ENCODE measurements at regions not wholly inside any gene's neighbourhood (a gene's known extent, or its start where the extent isn't known, plus 50 kb on each side); places are given as distances from the start of the nearest gene placed in this dataset.

DNA sequence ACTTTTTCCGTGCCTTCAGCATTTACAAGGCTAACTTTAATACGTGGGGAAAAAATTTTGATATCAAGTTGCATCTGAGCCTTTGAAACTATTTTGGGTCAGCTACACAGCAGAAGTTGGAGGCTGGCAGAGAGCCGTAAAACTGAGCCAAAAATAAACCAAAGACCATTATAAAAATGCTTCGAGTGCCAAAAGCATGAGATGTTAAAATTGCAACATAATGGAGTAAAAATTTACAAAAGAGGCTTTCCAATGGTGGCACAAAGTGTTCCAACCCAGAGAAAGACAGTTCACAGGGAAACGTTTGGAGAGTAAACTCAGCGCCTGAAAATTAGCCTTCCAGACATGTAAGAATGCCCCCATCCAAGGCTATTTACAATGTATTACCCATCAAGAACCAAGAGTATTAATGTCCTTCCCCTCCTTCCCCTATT is 190.3 kb downstream of the TLE1 start:
- Histone ChIP-seq H3K27me3 (ENCODE audit: control insufficient read depth, low read length) (no peaks in the 10 kb centered on the region), H3K4me2 (ENCODE audit: low read length) (no peak overlapping the region)

DNA sequence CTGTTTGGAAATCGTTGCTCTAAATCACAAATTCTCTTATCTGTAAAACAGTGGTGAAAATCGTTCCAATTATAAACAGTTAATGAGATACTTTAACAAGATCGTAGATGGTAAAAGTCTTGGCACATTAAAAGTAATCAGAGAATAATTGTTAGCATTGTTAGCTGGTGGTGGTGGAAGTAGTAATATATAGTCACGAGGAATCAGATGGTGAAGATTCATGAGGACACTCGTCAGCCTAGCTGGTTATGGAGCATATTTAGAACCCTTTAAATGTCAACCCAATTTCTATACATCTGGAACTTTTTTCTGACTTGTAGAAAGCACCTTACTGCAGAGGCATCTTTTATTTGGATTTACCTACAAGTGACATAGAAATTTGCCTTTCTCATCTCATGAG is 190.8 kb downstream of the TLE1 start:
- H3K27me3 ChIP-seq (ENCODE audit: control insufficient read depth, low read length): no peaks in the 10 kb centered on the region
- no peak overlapping the region for H3K4me2 ChIP-seq (ENCODE audit: low read length)
- no peaks in the 10 kb centered on the region for H3K4me1 ChIP-seq (ENCODE audit: control insufficient read depth, low read length)
- H3K9me3 ChIP-seq (ENCODE audit: control insufficient read depth, insufficient read depth, low read length): no peaks in the 10 kb centered on the region
- H3K9me2 ChIP-seq (replicated peaks; ENCODE audit: control insufficient read depth, low read length): no peaks in the 10 kb centered on the region
- H3F3A ChIP-seq (ENCODE audit: control insufficient read depth, insufficient read depth): no peaks in the 10 kb centered on the region
- H3K36me3 ChIP-seq (ENCODE audit: control insufficient read depth, low read length): no peaks in the 10 kb centered on the region
- H3K4me3 ChIP-seq (ENCODE audit: low read length): no peak overlapping the region
- TF ChIP-seq EZH2phosphoT487 (IDR thresholded peaks at IDR 0.05; ENCODE audit: borderline replicate concordance, low read length): no peak
- TF ChIP-seq, protein P1, sequence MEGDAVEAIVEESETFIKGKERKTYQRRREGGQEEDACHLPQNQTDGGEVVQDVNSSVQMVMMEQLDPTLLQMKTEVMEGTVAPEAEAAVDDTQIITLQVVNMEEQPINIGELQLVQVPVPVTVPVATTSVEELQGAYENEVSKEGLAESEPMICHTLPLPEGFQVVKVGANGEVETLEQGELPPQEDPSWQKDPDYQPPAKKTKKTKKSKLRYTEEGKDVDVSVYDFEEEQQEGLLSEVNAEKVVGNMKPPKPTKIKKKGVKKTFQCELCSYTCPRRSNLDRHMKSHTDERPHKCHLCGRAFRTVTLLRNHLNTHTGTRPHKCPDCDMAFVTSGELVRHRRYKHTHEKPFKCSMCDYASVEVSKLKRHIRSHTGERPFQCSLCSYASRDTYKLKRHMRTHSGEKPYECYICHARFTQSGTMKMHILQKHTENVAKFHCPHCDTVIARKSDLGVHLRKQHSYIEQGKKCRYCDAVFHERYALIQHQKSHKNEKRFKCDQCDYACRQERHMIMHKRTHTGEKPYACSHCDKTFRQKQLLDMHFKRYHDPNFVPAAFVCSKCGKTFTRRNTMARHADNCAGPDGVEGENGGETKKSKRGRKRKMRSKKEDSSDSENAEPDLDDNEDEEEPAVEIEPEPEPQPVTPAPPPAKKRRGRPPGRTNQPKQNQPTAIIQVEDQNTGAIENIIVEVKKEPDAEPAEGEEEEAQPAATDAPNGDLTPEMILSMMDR (IDR thresholded peaks at IDR 0.05; ENCODE audit: low read depth, low read length, poor library complexity, severe bottlenecking): no peak
- H3K79me2 ChIP-seq (ENCODE audit: control insufficient read depth, low read length): no peaks in the 10 kb centered on the region
- no peaks in the 10 kb centered on the region for H4K20me1 ChIP-seq (ENCODE audit: control insufficient read depth, insufficient read depth, low read depth, low read length)
- no peak overlapping the region for H3K27ac ChIP-seq (ENCODE audit: low read depth, low read length)

More for the DNA sequence above, 190.3 kb downstream of the TLE1 start:
- Histone ChIP-seq H4K20me1 (ENCODE audit: control insufficient read depth, insufficient read depth, low read depth, low read length) (no peaks in the 10 kb centered on the region), H3K4me1 (ENCODE audit: control insufficient read depth, low read length) (no peaks in the 10 kb centered on the region), H3K36me3 (ENCODE audit: control insufficient read depth, low read length) (no peaks in the 10 kb centered on the region), H3K9me3 (ENCODE audit: control insufficient read depth, insufficient read depth, low read length) (no peaks in the 10 kb centered on the region), H3K27ac (ENCODE audit: low read depth, low read length) (no peak overlapping the region), H3F3A (ENCODE audit: control insufficient read depth, insufficient read depth) (no peaks in the 10 kb centered on the region), H3K79me2 (ENCODE audit: control insufficient read depth, low read length) (no peaks in the 10 kb centered on the region), H3K4me3 (ENCODE audit: low read length) (no peak overlapping the region), H3K9me2 (replicated peaks; ENCODE audit: control insufficient read depth, low read length) (no peaks in the 10 kb centered on the region)
- no peak for TF ChIP-seq EZH2phosphoT487 (IDR thresholded peaks at IDR 0.05; ENCODE audit: borderline replicate concordance, low read length)
- TF ChIP-seq, protein P1 (IDR thresholded peaks at IDR 0.05; ENCODE audit: low read depth, low read length, poor library complexity, severe bottlenecking): no peak

DNA sequence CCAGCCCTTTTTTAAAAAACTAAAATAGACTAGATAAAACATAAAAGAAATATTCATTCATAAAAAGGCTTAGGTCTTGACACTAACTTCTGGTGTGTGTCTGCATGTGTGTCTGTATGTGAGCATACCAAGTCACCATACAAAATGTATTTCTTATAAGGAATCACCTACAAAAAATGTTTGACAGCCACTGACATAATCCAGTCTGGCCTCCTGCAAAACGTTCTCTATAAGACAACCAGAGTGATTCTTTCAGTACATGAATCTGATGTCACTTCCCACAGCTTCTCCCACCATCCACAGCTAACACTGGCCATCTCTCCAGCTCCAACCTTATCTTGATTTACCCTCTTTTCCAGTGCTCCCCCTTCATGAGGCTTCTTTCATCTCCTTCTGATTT is 192.3 kb downstream of the TLE1 start:
- Histone ChIP-seq H3F3A (ENCODE audit: control insufficient read depth, insufficient read depth) (no peaks in the 10 kb centered on the region), H3K79me2 (ENCODE audit: control insufficient read depth, low read length) (no peaks in the 10 kb centered on the region), H3K9me3 (ENCODE audit: control insufficient read depth, insufficient read depth, low read length) (no peaks in the 10 kb centered on the region), H3K27ac (ENCODE audit: low read depth, low read length) (no peak overlapping the region), H3K4me3 (ENCODE audit: low read length) (no peak overlapping the region), H3K4me1 (ENCODE audit: control insufficient read depth, low read length) (no peaks in the 10 kb centered on the region), H3K4me2 (ENCODE audit: low read length) (no peak overlapping the region), H3K9me2 (replicated peaks; ENCODE audit: control insufficient read depth, low read length) (no peaks in the 10 kb centered on the region), H3K36me3 (ENCODE audit: control insufficient read depth, low read length) (no peaks in the 10 kb centered on the region), H4K20me1 (ENCODE audit: control insufficient read depth, insufficient read depth, low read depth, low read length) (no peaks in the 10 kb centered on the region), H3K27me3 (ENCODE audit: control insufficient read depth, low read length) (no peaks in the 10 kb centered on the region)
- TF ChIP-seq, protein P1 (IDR thresholded peaks at IDR 0.05; ENCODE audit: low read depth, low read length, poor library complexity, severe bottlenecking): no peak
- no peak for TF ChIP-seq EZH2phosphoT487 (IDR thresholded peaks at IDR 0.05; ENCODE audit: borderline replicate concordance, low read length)
